ENCODE measurements at regions not wholly inside any gene's neighbourhood (a gene's known extent, or its start where the extent isn't known, plus 50 kb on each side); places are given as distances from the start of the nearest gene placed in this dataset.
A peak's percentile ranks its signal among the peaks of the same experiment; 100 is the strongest.

GRCh38 chr15:39503526-39503925 is 77.4 kb upstream of the THBS1 start:
- no peaks in the 10 kb centered on the region for H3K36me3 ChIP-seq (ENCODE audit: control insufficient read depth in 4 of 4, insufficient read depth in 4 of 4, low read length in 3 of 4)
- no peaks in the 10 kb centered on the region for H3K4me1 ChIP-seq (ENCODE audit: control extremely low read depth in 1 of 4, control insufficient read depth in 4 of 4, insufficient read depth in 4 of 4, low read length in 3 of 4)
- H3K9me3 ChIP-seq (ENCODE audit: control extremely low read depth in 1 of 5, control insufficient read depth in 4 of 5, insufficient read depth in 2 of 5, low read depth in 1 of 5, low read length in 4 of 5), result no peaks in the 10 kb centered on the region
- 100% methylated on average over 3 of the region's 4 CpGs for WGBS (ENCODE audit: insufficient coverage)
- no peak for DNase-seq
- no peaks in the 10 kb centered on the region for H3K27me3 ChIP-seq (replicated peaks in 2 of 5; ENCODE audit: control insufficient read depth in 4 of 5, insufficient read depth in 5 of 5, low read length in 4 of 5)
- no peak overlapping the region for H3K4me3 ChIP-seq (ENCODE audit: control insufficient read depth in 1 of 7, extremely low read depth in 1 of 7, insufficient read depth in 4 of 7, low read depth in 2 of 7, low read length in 6 of 7)
- ChIA-PET CTCF (interaction anchor here (0.7 to 1.5 kb wide), 2 partner anchors 12 to 52 kb away, joined by 3 to 5 read pairs; no protein-coding TSS in a partner anchor), POLR2A (no interaction called here)
- no peak overlapping the region for H3K27ac ChIP-seq (ENCODE audit: insufficient read depth in 1 of 2, low read depth in 1 of 2, low read length in 2 of 2, poor library complexity in 1 of 2, severe bottlenecking in 2 of 2)

GRCh38 chr15:39504808-39505207 is 76.1 kb upstream of the THBS1 start:
- DNase-seq, result no peak
- POLR2A ChIA-PET, result no interaction called here
- 100% methylated on average over 1 of the region's 1 CpG for WGBS (ENCODE audit: insufficient coverage)
- Histone ChIP-seq H3K36me3 (ENCODE audit: control insufficient read depth in 4 of 4, insufficient read depth in 4 of 4, low read length in 3 of 4) (no peaks in the 10 kb centered on the region), H3K9me3 (ENCODE audit: control extremely low read depth in 1 of 5, control insufficient read depth in 4 of 5, insufficient read depth in 2 of 5, low read depth in 1 of 5, low read length in 4 of 5) (no peaks in the 10 kb centered on the region), H3K4me3 (ENCODE audit: control insufficient read depth in 1 of 7, extremely low read depth in 1 of 7, insufficient read depth in 4 of 7, low read depth in 2 of 7, low read length in 6 of 7) (no peak overlapping the region), H3K27me3 (replicated peaks in 2 of 5; ENCODE audit: control insufficient read depth in 4 of 5, insufficient read depth in 5 of 5, low read length in 4 of 5) (no peaks in the 10 kb centered on the region), H3K27ac (ENCODE audit: insufficient read depth in 1 of 2, low read depth in 1 of 2, low read length in 2 of 2, poor library complexity in 1 of 2, severe bottlenecking in 2 of 2) (no peak overlapping the region), H3K4me1 (ENCODE audit: control extremely low read depth in 1 of 4, control insufficient read depth in 4 of 4, insufficient read depth in 4 of 4, low read length in 3 of 4) (no peaks in the 10 kb centered on the region)
- CTCF ChIA-PET, result no interaction called here

GRCh38 chr15:39506146-39506545 is 74.7 kb upstream of the THBS1 start:
- Histone ChIP-seq H3K9me3 (ENCODE audit: control extremely low read depth in 1 of 5, control insufficient read depth in 4 of 5, insufficient read depth in 2 of 5, low read depth in 1 of 5, low read length in 4 of 5) (no peaks in the 10 kb centered on the region), H3K36me3 (ENCODE audit: control insufficient read depth in 4 of 4, insufficient read depth in 4 of 4, low read length in 3 of 4) (no peaks in the 10 kb centered on the region), H3K4me1 (ENCODE audit: control extremely low read depth in 1 of 4, control insufficient read depth in 4 of 4, insufficient read depth in 4 of 4, low read length in 3 of 4) (no peaks in the 10 kb centered on the region), H3K27me3 (replicated peaks in 2 of 5; ENCODE audit: control insufficient read depth in 4 of 5, insufficient read depth in 5 of 5, low read length in 4 of 5) (no peaks in the 10 kb centered on the region), H3K4me3 (ENCODE audit: control insufficient read depth in 1 of 7, extremely low read depth in 1 of 7, insufficient read depth in 4 of 7, low read depth in 2 of 7, low read length in 6 of 7) (no peak overlapping the region), H3K27ac (ENCODE audit: insufficient read depth in 1 of 2, low read depth in 1 of 2, low read length in 2 of 2, poor library complexity in 1 of 2, severe bottlenecking in 2 of 2) (no peak overlapping the region)
- ChIA-PET POLR2A (no interaction called here), CTCF (no interaction called here)
- no CpG with 5 or more reads among the region's 1 CpG for WGBS (ENCODE audit: insufficient coverage)
- DNase-seq, result no peak

GRCh38 chr15:39508536-39508935 is 72.3 kb upstream of the THBS1 start:
- 100% methylated on average over 1 of the region's 7 CpGs for WGBS (ENCODE audit: insufficient coverage)
- no peaks in the 10 kb centered on the region for H3K27me3 ChIP-seq (replicated peaks in 2 of 5; ENCODE audit: control insufficient read depth in 4 of 5, insufficient read depth in 5 of 5, low read length in 4 of 5)
- H3K27ac ChIP-seq (ENCODE audit: insufficient read depth in 1 of 2, low read depth in 1 of 2, low read length in 2 of 2, poor library complexity in 1 of 2, severe bottlenecking in 2 of 2), result no peak overlapping the region
- DNase-seq, result no peak
- CTCF ChIA-PET, result no interaction called here
- H3K9me3 ChIP-seq (ENCODE audit: control extremely low read depth in 1 of 5, control insufficient read depth in 4 of 5, insufficient read depth in 2 of 5, low read depth in 1 of 5, low read length in 4 of 5), result no peaks in the 10 kb centered on the region
- POLR2A ChIA-PET, result no interaction called here
- no peak overlapping the region for H3K4me3 ChIP-seq (ENCODE audit: control insufficient read depth in 1 of 7, extremely low read depth in 1 of 7, insufficient read depth in 4 of 7, low read depth in 2 of 7, low read length in 6 of 7)
- H3K4me1 ChIP-seq (ENCODE audit: control extremely low read depth in 1 of 4, control insufficient read depth in 4 of 4, insufficient read depth in 4 of 4, low read length in 3 of 4), result no peaks in the 10 kb centered on the region
- H3K36me3 ChIP-seq (ENCODE audit: control insufficient read depth in 4 of 4, insufficient read depth in 4 of 4, low read length in 3 of 4), result no peaks in the 10 kb centered on the region

GRCh38 chr15:39510001-39510701 is 70.7 kb upstream of the THBS1 start:
- no peaks in the 10 kb centered on the region for H3K36me3 ChIP-seq (ENCODE audit: control insufficient read depth in 4 of 4, insufficient read depth in 4 of 4, low read length in 3 of 4)
- peak in 1 of 3 donors; percentile 4 for DNase-seq
- H3K4me3 ChIP-seq (ENCODE audit: control insufficient read depth in 1 of 7, extremely low read depth in 1 of 7, insufficient read depth in 4 of 7, low read depth in 2 of 7, low read length in 6 of 7), result no peak overlapping the region
- no peaks in the 10 kb centered on the region for H3K4me1 ChIP-seq (ENCODE audit: control extremely low read depth in 1 of 4, control insufficient read depth in 4 of 4, insufficient read depth in 4 of 4, low read length in 3 of 4)
- no peaks in the 10 kb centered on the region for H3K27me3 ChIP-seq (replicated peaks in 2 of 5; ENCODE audit: control insufficient read depth in 4 of 5, insufficient read depth in 5 of 5, low read length in 4 of 5)
- H3K27ac ChIP-seq (ENCODE audit: insufficient read depth in 1 of 2, low read depth in 1 of 2, low read length in 2 of 2, poor library complexity in 1 of 2, severe bottlenecking in 2 of 2), result no peak overlapping the region
- H3K9me3 ChIP-seq (ENCODE audit: control extremely low read depth in 1 of 5, control insufficient read depth in 4 of 5, insufficient read depth in 2 of 5, low read depth in 1 of 5, low read length in 4 of 5), result peaks cover 0 to 3% (median 0%) of the 10 kb centered on the region in 5 experiments
- WGBS (ENCODE audit: insufficient coverage), result 93% methylated on average over 2 of the region's 7 CpGs
- ChIA-PET POLR2A (no interaction called here), CTCF (no interaction called here)

- 94% methylated on average over 12 of the region's 14 CpGs for WGBS (ENCODE audit: insufficient coverage)
- H3K4me1 ChIP-seq (ENCODE audit: control extremely low read depth in 1 of 4, control insufficient read depth in 4 of 4, insufficient read depth in 4 of 4, low read length in 3 of 4), result no peaks in the 10 kb centered on the region
- H3K9me3 ChIP-seq (ENCODE audit: control extremely low read depth in 1 of 5, control insufficient read depth in 4 of 5, insufficient read depth in 2 of 5, low read depth in 1 of 5, low read length in 4 of 5), result peaks cover 0 to 12% (median 3%) of the 10 kb centered on the region in 5 experiments
- POLR2A ChIA-PET, result no interaction called here
- no peaks in the 10 kb centered on the region for H3K27me3 ChIP-seq (replicated peaks in 2 of 5; ENCODE audit: control insufficient read depth in 4 of 5, insufficient read depth in 5 of 5, low read length in 4 of 5)
- CTCF ChIA-PET, result no interaction called here
- no peaks in the 10 kb centered on the region for H3K36me3 ChIP-seq (ENCODE audit: control insufficient read depth in 4 of 4, insufficient read depth in 4 of 4, low read length in 3 of 4)
- no peak overlapping the region for H3K27ac ChIP-seq (ENCODE audit: insufficient read depth in 1 of 2, low read depth in 1 of 2, low read length in 2 of 2, poor library complexity in 1 of 2, severe bottlenecking in 2 of 2)
- H3K4me3 ChIP-seq (ENCODE audit: control insufficient read depth in 1 of 7, extremely low read depth in 1 of 7, insufficient read depth in 4 of 7, low read depth in 2 of 7, low read length in 6 of 7), result no peak overlapping the region
- DNase-seq, result no peak
These were observed 69.6 kb upstream of the THBS1 start for GRCh38 chr15:39511000-39511915.

- no peak for DNase-seq
- H3K4me3 ChIP-seq (ENCODE audit: control insufficient read depth in 1 of 7, extremely low read depth in 1 of 7, insufficient read depth in 4 of 7, low read depth in 2 of 7, low read length in 6 of 7), result no peak overlapping the region
- peaks cover 0 to 13% (median 3%) of the 10 kb centered on the region in 5 experiments for H3K9me3 ChIP-seq (ENCODE audit: control extremely low read depth in 1 of 5, control insufficient read depth in 4 of 5, insufficient read depth in 2 of 5, low read depth in 1 of 5, low read length in 4 of 5)
- no peaks in the 10 kb centered on the region for H3K27me3 ChIP-seq (replicated peaks in 2 of 5; ENCODE audit: control insufficient read depth in 4 of 5, insufficient read depth in 5 of 5, low read length in 4 of 5)
- no peak overlapping the region for H3K27ac ChIP-seq (ENCODE audit: insufficient read depth in 1 of 2, low read depth in 1 of 2, low read length in 2 of 2, poor library complexity in 1 of 2, severe bottlenecking in 2 of 2)
- WGBS (ENCODE audit: insufficient coverage), result 89% methylated on average over 3 of the region's 4 CpGs
- ChIA-PET POLR2A (no interaction called here), CTCF (no interaction called here)
- H3K4me1 ChIP-seq (ENCODE audit: control extremely low read depth in 1 of 4, control insufficient read depth in 4 of 4, insufficient read depth in 4 of 4, low read length in 3 of 4), result no peaks in the 10 kb centered on the region
- H3K36me3 ChIP-seq (ENCODE audit: control insufficient read depth in 4 of 4, insufficient read depth in 4 of 4, low read length in 3 of 4), result no peaks in the 10 kb centered on the region
These were observed 69.0 kb upstream of the THBS1 start for GRCh38 chr15:39511916-39512260.
